HepG2 (cell line): ENCODE measurements at regions not wholly inside any gene's neighbourhood (a gene's known extent, or its start where the extent isn't known, plus 50 kb on each side); places are given as distances from the start of the nearest gene placed in this dataset.

Experiments used
- CEBPB ChIP-seq: IDR thresholded peaks from 2 replicates; pipeline ENCODE4 v1.6.1; 2011; ENCODE audit warnings: low read depth, low read length, improper control_type of control experiment, borderline replicate concordance
- IRF1 ChIP-seq: sonication (generic); formaldehyde crosslinking; IDR thresholded peaks from 2 replicates; pipeline ENCODE4 v1.4.0; 2020; ENCODE audit warnings: low read depth, mild to moderate bottlenecking, missing genetic modification reagents
- PRDM10 ChIP-seq: sonication (generic); formaldehyde crosslinking; IDR thresholded peaks from 2 replicates; pipeline ENCODE4 v1.4.0; 2020; ENCODE audit warnings: low read depth, missing genetic modification reagents
- REPIN1 ChIP-seq: sonication (generic); formaldehyde crosslinking; IDR thresholded peaks from 2 replicates; pipeline ENCODE4 v1.8.0; 2022; ENCODE audit warnings: missing genetic modification reagents, low read depth, mild to moderate bottlenecking, borderline replicate concordance
- SP1 ChIP-seq, 2 experiments: fragments of 450-650 bp in 1 of 2; sonication (generic) in 1 of 2; formaldehyde crosslinking in 1 of 2; IDR thresholded peaks; 2 replicates each; pipeline versions ENCODE4 v1.4.0 to v1.6.1; 2016 to 2020; ENCODE audit warnings: missing genetic modification reagents in 1 of 2
- ZNF232 ChIP-seq: sonication (generic); formaldehyde crosslinking; IDR thresholded peaks from 2 replicates; pipeline ENCODE4 v1.4.0; 2020; ENCODE audit warnings: missing genetic modification reagents, borderline replicate concordance
- ZNF282 ChIP-seq: fragments of 450-650 bp; IDR thresholded peaks from 2 replicates; pipeline ENCODE4 v1.6.1; 2018; ENCODE audit not compliant: partially characterized antibody
- ZNF598 ChIP-seq: sonication (generic); formaldehyde crosslinking; IDR thresholded peaks from 2 replicates; pipeline ENCODE4 v1.5.1; 2020; ENCODE audit warnings: mild to moderate bottlenecking, missing genetic modification reagents, borderline replicate concordance
- ZNF607 ChIP-seq: sonication (generic); formaldehyde crosslinking; IDR thresholded peaks from 2 replicates; pipeline ENCODE4 v1.5.1; 2020; ENCODE audit warnings: missing genetic modification reagents, mild to moderate bottlenecking, borderline replicate concordance
- ZNF768 ChIP-seq: sonication (generic); formaldehyde crosslinking; IDR thresholded peaks from 2 replicates; pipeline ENCODE4 v1.4.0; 2020; ENCODE audit warnings: missing genetic modification reagents
- ZSCAN25 ChIP-seq: sonication (generic); formaldehyde crosslinking; IDR thresholded peaks from 2 replicates; pipeline ENCODE4 v1.8.0; 2022; ENCODE audit warnings: mild to moderate bottlenecking, missing genetic modification reagents

GRCh38 chr20:36093025-36093803 lies 61.3 kb upstream of the EPB41L1 start:
- 0 out of 2 replicates have a peak, but pooled peaks have one; percentile 27 for TF ChIP-seq SP1 (IDR thresholded peaks at IDR 0.05)
- no peak for TF ChIP-seq SP1 (CRISPR knock-in tag; IDR thresholded peaks at IDR 0.05)
- no peak for TF ChIP-seq ZNF232 (CRISPR knock-in tag)
- no peak for TF ChIP-seq PRDM10
- TF ChIP-seq ZNF598 (CRISPR knock-in tag), result 0 out of 2 replicates have a peak, but pooled peaks have one; percentile 26
- no peak for TF ChIP-seq ZNF282
- no peak for TF ChIP-seq ZSCAN25 (CRISPR knock-in tag)
- no peak for TF ChIP-seq ZNF607 (CRISPR knock-in tag)
- TF ChIP-seq REPIN1 (CRISPR knock-in tag), result no peak
- TF ChIP-seq ZNF768, result no peak
- TF ChIP-seq CEBPB, result no peak
- no peak for TF ChIP-seq IRF1
